K562 (cell line): ENCODE measurements at regions not wholly inside any gene's neighbourhood (a gene's known extent, or its start where the extent isn't known, plus 50 kb on each side); places are given as distances from the start of the nearest gene placed in this dataset.
"Not testable (repeated sequence)": the region's sequence is repeated elsewhere in the genome, so short reads cannot be mapped to it uniquely, and the experiment has no call there.

Experiments used
- ATAC-seq: fragments of 200-7000 bp; cut with Tn5 transposase; 3 replicates; pipeline ENCODE4 v1.9.1; 2020; ENCODE audit warnings: moderate library complexity
- BruUV-seq: library from RNA; stranded (reverse); fragments of 400-500 nt; replicated peaks from 2 replicates; lab custom pipeline; 2021; lab: Mats Ljungman, UMichigan
- CTCF ChIA-PET: fragments of 300-600 bp; formaldehyde crosslinking; extraction: SDS; loops from one replicate; lab custom pipeline; 2021; ENCODE audit warnings: low intra/inter-chr PET ratio; lab: Yijun Ruan, JAX
- POLR2A ChIA-PET: fragments of 300-600, 350-650 bp; sonication (Branson Sonifier 250); formaldehyde crosslinking; extraction: SDS; loops from one replicate; lab custom pipeline; 2021; ENCODE audit warnings: antibody characterized with exemption, inconsistent platforms; lab: Yijun Ruan, JAX
- DNase-seq, 4 experiments: peaks; one replicate each; pipeline versions ENCODE4 v3.0.0 to v3.0.0-alpha.2; 2011 to 2018; ENCODE audit warnings: low spot score in 3 of 4, mixed read lengths in 3 of 4; ENCODE audit errors: extremely low read depth in 1 of 4
- FAIRE-seq: peaks from 2 replicates; lab custom pipeline; 2011; peaks lifted over from hg19 to GRCh38; lab: Jason Lieb, UNC
- H2AFZ ChIP-seq: 2 replicates; pipeline ENCODE4 v1.6.0; 2011; ENCODE audit warnings: low read depth, low read length, control low read depth, inconsistent platforms
- H3K27ac ChIP-seq: fragments of 200-600 bp; 3 replicates; pipeline ENCODE4 v1.8.0; 2011; ENCODE audit warnings: low read depth, mild to moderate bottlenecking, control low read depth, inconsistent platforms, low read length, moderate library complexity, mixed read lengths; ENCODE audit errors: extremely low read depth
- H3K27me3 ChIP-seq, 2 experiments: fragments of 300-600 bp in 1 of 2; 2 replicates in 1 of 2; 3 replicates in 1 of 2; pipeline versions ENCODE4 v1.6.0 to v1.8.0; 2011; ENCODE audit warnings: inconsistent platforms in 2 of 2, low read length in 2 of 2, mild to moderate bottlenecking in 1 of 2, mixed read lengths in 1 of 2, moderate library complexity in 1 of 2; ENCODE audit not compliant: control insufficient read depth in 2 of 2, insufficient read depth in 2 of 2
- H3K36me3 ChIP-seq: fragments of 300-600 bp; 3 replicates; pipeline ENCODE4 v1.8.0; 2011; ENCODE audit warnings: mild to moderate bottlenecking, low read length, inconsistent platforms; ENCODE audit not compliant: control insufficient read depth, insufficient read depth
- H3K4me1 ChIP-seq, 2 experiments: fragments of 200-600 bp in 1 of 2; replicated peaks in 1 of 2; 2 replicates in 1 of 2; 3 replicates in 1 of 2; pipeline versions ENCODE4 v1.5.1 to v1.8.0; 2011; ENCODE audit warnings: inconsistent platforms in 2 of 2, low read length in 2 of 2, mild to moderate bottlenecking in 1 of 2, mixed read lengths in 1 of 2, moderate library complexity in 1 of 2; ENCODE audit not compliant: control insufficient read depth in 2 of 2, insufficient read depth in 2 of 2
- H3K4me2 ChIP-seq: 2 replicates; pipeline ENCODE4 v1.6.1; 2011; ENCODE audit warnings: low read length, control low read depth, inconsistent platforms, mixed read lengths; ENCODE audit not compliant: insufficient read depth
- H3K4me3 ChIP-seq: fragments of 200-600 bp; sonication (generic), shearing (Covaris generic); 2 replicates; pipeline ENCODE4 v1.5.1; 2016; ENCODE audit warnings: control low read depth, inconsistent platforms
- H3K79me2 ChIP-seq: fragments of 200-600 bp; 3 replicates; pipeline ENCODE4 v1.8.0; 2011; ENCODE audit warnings: low read length, inconsistent platforms; ENCODE audit not compliant: control insufficient read depth, insufficient read depth
- H3K9ac ChIP-seq, 2 experiments: 2 replicates each; pipeline versions ENCODE4 v1.6.0 to v1.6.1; 2011; ENCODE audit warnings: low read depth in 2 of 2, low read length in 2 of 2, control low read depth in 1 of 2, inconsistent platforms in 1 of 2, mild to moderate bottlenecking in 1 of 2, mixed read lengths in 1 of 2; ENCODE audit not compliant: insufficient read depth in 1 of 2
- H3K9me1 ChIP-seq: one replicate; pipeline ENCODE4 v1.6.0; 2011; ENCODE audit warnings: inconsistent platforms, mild to moderate bottlenecking, low read length, moderate library complexity; ENCODE audit not compliant: control insufficient read depth, insufficient read depth
- H3K9me3 ChIP-seq: replicated peaks from 2 replicates; pipeline ENCODE4 v1.5.1; 2011; ENCODE audit warnings: low read depth, low read length, inconsistent platforms; ENCODE audit not compliant: control insufficient read depth, insufficient read depth
- H4K20me1 ChIP-seq: replicated peaks from 2 replicates; pipeline ENCODE4 v1.6.1; 2011; ENCODE audit warnings: low read length, inconsistent platforms, mixed read lengths; ENCODE audit not compliant: control insufficient read depth, insufficient read depth
- CHD2 ChIP-seq: IDR thresholded peaks from 2 replicates; pipeline ENCODE4 v1.6.1; 2011; ENCODE audit warnings: low read depth, low read length
- DIDO1 ChIP-seq: fragments of 450-650 bp; IDR thresholded peaks from 2 replicates; pipeline ENCODE4 v1.6.1; 2016; ENCODE audit warnings: low read depth, missing biosample characterization, missing genetic modification characterization
- KDM1A ChIP-seq, 2 experiments: fragments of 450-650 bp; IDR thresholded peaks; 2 replicates each; pipeline ENCODE4 v1.6.1; 2016; ENCODE audit warnings: mild to moderate bottlenecking in 2 of 2
- MAFK ChIP-seq: IDR thresholded peaks from 2 replicates; pipeline ENCODE4 v1.6.1; 2011; ENCODE audit warnings: low read length, improper control_type of control experiment
- PBX2 ChIP-seq, 2 experiments: IDR thresholded peaks in 1 of 2; conservative IDR thresholded peaks in 1 of 2; 2 replicates each; pipeline ENCODE4 v1.6.1; 2016; ENCODE audit warnings: low read depth in 2 of 2, mild to moderate bottlenecking in 1 of 2, missing compliant biosample characterization in 1 of 2, missing genetic modification characterization in 1 of 2, moderate library complexity in 1 of 2
- ZNF146 ChIP-seq: IDR thresholded peaks from one replicate; pipeline ENCODE4 v1.6.1; 2018; ENCODE audit warnings: missing compliant biosample characterization; ENCODE audit not compliant: unreplicated experiment
- WGBS: fragments of 100-300 bp; shearing (Covaris generic); methylation state at CpG from one replicate; pipeline ENCODE4 v1.1.6; 2016; ENCODE audit warnings: low coverage, mixed read lengths; ENCODE audit not compliant: insufficient coverage; ENCODE audit errors: missing lambda C conversion rate; 5-methylcytosine and 5-hydroxymethylcytosine counted together
- in situ Hi-C: fragments of 300-500 bp; cut with MboI; formaldehyde crosslinking; loops from 4 replicates; pipeline ENCODE4 v1.15.0; 2018; ENCODE audit warnings: inconsistent platforms, mixed read lengths
- intact Hi-C: fragments of 100-400 bp; cut with micrococcal nuclease; formaldehyde crosslinking; loops from 2 replicates; pipeline ENCODE4 v1.14.2; 2022

DNA sequence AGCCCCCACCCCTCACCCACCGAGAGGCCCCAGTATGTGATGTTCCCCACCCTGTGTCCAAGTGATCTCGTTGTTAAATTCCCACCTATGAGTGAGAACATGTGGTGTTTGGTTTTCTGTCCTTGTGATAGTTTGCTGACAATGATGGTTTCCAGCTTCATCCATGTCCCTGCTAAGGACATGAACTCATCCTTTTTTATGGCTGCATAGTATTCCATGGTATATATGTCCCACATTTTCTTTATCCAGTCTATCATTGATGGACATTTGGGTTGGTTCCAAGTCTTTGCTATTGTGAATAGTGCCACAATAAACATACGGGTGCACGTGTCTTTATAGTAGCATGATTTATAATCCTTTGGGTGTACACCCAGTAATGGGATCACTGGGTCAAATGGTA, 79.2 kb downstream of the PXDC1 start:
- TF ChIP-seq ZNF146 (CRISPR knock-in tag), result peak; percentile 88
- TF ChIP-seq KDM1A (IDR thresholded peaks at IDR 0.05), result peak; percentile 19 to 34; a peak in 1 of 4 replicates
- CTCF ChIA-PET, ATAC-seq, H3K27ac ChIP-seq, POLR2A ChIA-PET, H3K79me2 ChIP-seq, H3K4me2 ChIP-seq, FAIRE-seq, H2AFZ ChIP-seq, H3K36me3 ChIP-seq, H3K9me1 ChIP-seq, DNase-seq, H3K4me3 ChIP-seq, H4K20me1 ChIP-seq, H3K9me3 ChIP-seq, in situ Hi-C loops, H3K4me1 ChIP-seq, intact Hi-C loops, H3K27me3 ChIP-seq, BruUV-seq, H3K9ac ChIP-seq: not testable (repeated sequence)
- 0% methylated on average over 4 of the region's 4 CpGs for WGBS

DNA sequence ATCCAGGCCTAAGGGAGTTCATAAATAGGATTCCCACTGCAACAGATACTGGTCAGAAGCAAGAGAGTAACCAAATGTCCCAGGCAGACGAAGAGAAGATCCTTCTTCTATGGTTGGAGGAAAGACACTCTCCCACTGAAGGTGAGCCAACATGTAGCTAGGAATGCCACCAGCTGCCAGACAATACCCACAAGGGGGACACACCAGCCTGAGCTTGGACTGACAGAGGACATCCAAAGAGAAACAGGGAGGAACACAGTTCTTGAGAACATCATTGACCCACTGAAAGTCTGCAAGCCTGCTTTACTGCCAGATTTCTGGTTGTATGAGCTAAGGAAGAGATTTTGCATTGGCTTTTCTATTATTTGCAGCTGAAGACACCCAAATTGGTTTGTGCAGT, 80.1 kb downstream of the PXDC1 start:
- in situ Hi-C loops, result no loop called here
- CTCF ChIA-PET, result no interaction called here
- no peak overlapping the region for H3K27ac ChIP-seq
- TF ChIP-seq MAFK (no peak), CHD2 (no peak), PBX2 (CRISPR knock-in tag; IDR thresholded peaks at IDR 0.05; ENCODE audit: low read depth) (no peak), PBX2 (tag; conservative IDR thresholded peaks at IDR 0.05; ENCODE audit: low read depth) (no peak), DIDO1 (no peak)
- WGBS, result 6% methylated on average over 1 of the region's 1 CpG
- no peaks in the 10 kb centered on the region for H3K36me3 ChIP-seq
- no peaks in the 10 kb centered on the region for H3K9me3 ChIP-seq
- H3K4me2 ChIP-seq, result no peak overlapping the region
- DNase-seq, result no peak
- no peaks in the 10 kb centered on the region for H4K20me1 ChIP-seq
- H2AFZ ChIP-seq, result no peak overlapping the region
- ATAC-seq, result no peak
- no peaks in the 10 kb centered on the region for H3K79me2 ChIP-seq
- H3K27me3 ChIP-seq, result peaks cover under 1 to 4% of the 10 kb centered on the region in 2 experiments; a peak in 2 of 5 replicates
- intact Hi-C loops, result no loop called here
- no peak overlapping the region for H3K4me3 ChIP-seq
- POLR2A ChIA-PET, result no interaction called here
- no peak overlapping the region for H3K9ac ChIP-seq
- no peaks in the 10 kb centered on the region; a peak in 1 of 5 replicates for H3K4me1 ChIP-seq
- FAIRE-seq, result no peak
- H3K9me1 ChIP-seq, result no peaks in the 10 kb centered on the region
- no TSS peak for BruUV-seq
